Adrenal gland (tissue), 9 donors: ENCODE measurements at regions not wholly inside any gene's neighbourhood (a gene's known extent, or its start where the extent isn't known, plus 50 kb on each side); places are given as distances from the start of the nearest gene placed in this dataset.

Experiments used
- DNase-seq, 7 donors: peaks; one replicate each; pipeline ENCODE4 v3.0.0-alpha.2; 2019 to 2020
- H3K27ac ChIP-seq, 5 donors: fragments of 200-600 bp; sonication (generic) in 4 of 5; 1 replicate in 3 of 5; 2 replicates in 2 of 5; pipeline versions ENCODE4 v1.5.1 to v1.8.0; 2016 to 2020; ENCODE audit warnings: mild to moderate bottlenecking in 1 of 5
- H3K27me3 ChIP-seq: fragments of 200-600 bp; 2 replicates; pipeline ENCODE4 v1.8.0; 2021
- H3K36me3 ChIP-seq, 2 donors: fragments of 200-600 bp; replicated peaks in 1 of 2; 1 replicate in 1 of 2; 2 replicates in 1 of 2; pipeline versions ENCODE4 v1.5.1 to v1.8.0; 2018 to 2022
- H3K4me1 ChIP-seq, 2 donors: fragments of 200-600 bp; replicated peaks in 1 of 2; 1 replicate in 1 of 2; 2 replicates in 1 of 2; pipeline versions ENCODE4 v1.5.1 to v1.8.0; 2018 to 2021
- H3K4me3 ChIP-seq, 4 donors: fragments of 200-600 bp; sonication (generic) in 3 of 4; one replicate each; pipeline ENCODE4 v1.5.1; 2016 to 2018
- H3K9me3 ChIP-seq, 3 donors: fragments of 200-600 bp; sonication (generic) in 1 of 3; replicated peaks in 1 of 3; 1 replicate in 2 of 3; 2 replicates in 1 of 3; pipeline versions ENCODE4 v1.5.1 to v1.8.0; 2016 to 2021
- POLR2A ChIP-seq, 2 donors: fragments of 450-650 bp; IDR thresholded peaks; one replicate each; pipeline ENCODE4 v1.6.1; 2017; ENCODE audit warnings: antibody characterized with exemption in 2 of 2, mild to moderate bottlenecking in 2 of 2, moderate library complexity in 1 of 2
- WGBS, 4 donors: extraction: QIAGEN DNeasy Blood & Tissue Kit in 2 of 4; methylation state at CpG; one replicate each; pipeline versions ENCODE4 v1.1.5 to v1.1.7; 2013 to 2017; 5-methylcytosine and 5-hydroxymethylcytosine counted together
- intact Hi-C, 2 donors: fragments of 100-400 bp; cut with DNase I; formaldehyde crosslinking; loops; one replicate each; pipeline versions ENCODE4 v1.14.1 to v1.15.0; 2022 to 2023
- TF ChIP-seq, protein P1 (sequence below), 6 experiments: fragments of 450-650 bp in 4 of 6; fragments of 200-600 bp in 2 of 6; sonication (generic) in 1 of 6; IDR thresholded peaks; 1 replicate in 5 of 6; 2 replicates in 1 of 6; pipeline versions ENCODE4 v1.5.1 to v1.8.0; 2016 to 2021; ENCODE audit warnings: antibody characterized with exemption in 6 of 6, mild to moderate bottlenecking in 2 of 6, moderate library complexity in 1 of 6
- donor health status: healthy with polysubstance abuse.
- donor health status: Bipolar disorder and iron deficiency.
- donor health status: DM: yes; HTN: yes; CAD: no.
- donor health status: DM: no; HTN: no; CAD: no.
- donor health status: DM: no; HTN: no; CAD: no.

DNA sequence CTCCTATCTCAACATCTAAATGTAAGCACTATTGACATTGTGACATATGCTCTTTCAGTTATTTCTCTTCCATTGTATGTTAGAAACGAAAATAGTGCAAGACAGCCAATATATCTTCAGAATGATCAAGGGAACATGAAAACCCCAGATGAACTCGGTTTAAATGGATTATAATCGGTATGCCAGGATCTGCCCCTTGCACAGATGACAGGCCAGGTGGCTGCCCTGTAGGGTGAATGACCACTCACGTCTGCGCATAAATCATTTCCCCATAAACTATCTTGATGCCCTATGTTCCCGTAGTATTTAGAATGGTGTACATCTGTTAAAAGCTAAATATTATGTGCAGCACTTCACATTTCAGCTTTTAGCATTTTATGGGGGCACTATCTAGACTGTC lies 69.7 kb upstream of the RANBP3L start:
- Histone ChIP-seq H3K27me3 (no peaks in the 10 kb centered on the region), H3K4me1 (peaks cover 16 to 33% of the 10 kb centered on the region in 2 donors), H3K4me3 (no peak overlapping the region), H3K36me3 (no peaks in the 10 kb centered on the region), H3K27ac (no peak overlapping the region), H3K9me3 (no peaks in the 10 kb centered on the region)
- no peak for DNase-seq
- no peak for TF ChIP-seq POLR2A (IDR thresholded peaks at IDR 0.05)
- TF ChIP-seq, protein P1, sequence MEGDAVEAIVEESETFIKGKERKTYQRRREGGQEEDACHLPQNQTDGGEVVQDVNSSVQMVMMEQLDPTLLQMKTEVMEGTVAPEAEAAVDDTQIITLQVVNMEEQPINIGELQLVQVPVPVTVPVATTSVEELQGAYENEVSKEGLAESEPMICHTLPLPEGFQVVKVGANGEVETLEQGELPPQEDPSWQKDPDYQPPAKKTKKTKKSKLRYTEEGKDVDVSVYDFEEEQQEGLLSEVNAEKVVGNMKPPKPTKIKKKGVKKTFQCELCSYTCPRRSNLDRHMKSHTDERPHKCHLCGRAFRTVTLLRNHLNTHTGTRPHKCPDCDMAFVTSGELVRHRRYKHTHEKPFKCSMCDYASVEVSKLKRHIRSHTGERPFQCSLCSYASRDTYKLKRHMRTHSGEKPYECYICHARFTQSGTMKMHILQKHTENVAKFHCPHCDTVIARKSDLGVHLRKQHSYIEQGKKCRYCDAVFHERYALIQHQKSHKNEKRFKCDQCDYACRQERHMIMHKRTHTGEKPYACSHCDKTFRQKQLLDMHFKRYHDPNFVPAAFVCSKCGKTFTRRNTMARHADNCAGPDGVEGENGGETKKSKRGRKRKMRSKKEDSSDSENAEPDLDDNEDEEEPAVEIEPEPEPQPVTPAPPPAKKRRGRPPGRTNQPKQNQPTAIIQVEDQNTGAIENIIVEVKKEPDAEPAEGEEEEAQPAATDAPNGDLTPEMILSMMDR (IDR thresholded peaks at IDR 0.05) = no peak
- intact Hi-C loops = no loop called here
- WGBS, 4 donors = 61 to 82% (median 70%) methylated on average over 6 of the region's 6 CpGs

DNA sequence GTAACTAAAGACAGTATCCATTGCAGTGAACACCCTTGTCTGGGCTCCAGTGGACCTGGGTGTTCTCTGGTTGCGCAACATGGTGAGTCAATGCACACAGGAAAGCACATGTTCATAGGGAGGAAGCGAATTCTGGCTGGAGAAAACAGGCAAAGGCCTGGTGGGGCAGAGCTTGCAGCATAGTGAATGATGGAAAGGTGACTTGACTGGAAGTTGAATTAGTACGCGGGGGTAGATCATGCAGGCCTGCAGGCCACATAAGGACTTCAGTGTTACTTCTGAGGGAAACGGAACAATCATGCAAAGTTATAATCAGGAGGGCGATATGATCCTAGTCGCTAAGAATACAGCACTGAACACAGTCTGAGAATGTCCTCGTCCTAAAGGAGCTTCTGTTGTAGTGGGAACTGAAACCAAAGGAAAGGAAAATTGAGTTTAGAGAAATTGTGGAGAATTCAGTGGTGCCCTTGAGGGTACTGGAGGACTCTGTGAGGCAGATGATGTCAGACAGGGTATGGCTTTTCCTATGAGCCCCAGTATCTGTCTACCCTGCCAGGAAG lies 71.9 kb upstream of the RANBP3L start:
- 69 to 84% (median 80%) methylated on average over 8 of the region's 8 CpGs for WGBS, 4 donors

DNA sequence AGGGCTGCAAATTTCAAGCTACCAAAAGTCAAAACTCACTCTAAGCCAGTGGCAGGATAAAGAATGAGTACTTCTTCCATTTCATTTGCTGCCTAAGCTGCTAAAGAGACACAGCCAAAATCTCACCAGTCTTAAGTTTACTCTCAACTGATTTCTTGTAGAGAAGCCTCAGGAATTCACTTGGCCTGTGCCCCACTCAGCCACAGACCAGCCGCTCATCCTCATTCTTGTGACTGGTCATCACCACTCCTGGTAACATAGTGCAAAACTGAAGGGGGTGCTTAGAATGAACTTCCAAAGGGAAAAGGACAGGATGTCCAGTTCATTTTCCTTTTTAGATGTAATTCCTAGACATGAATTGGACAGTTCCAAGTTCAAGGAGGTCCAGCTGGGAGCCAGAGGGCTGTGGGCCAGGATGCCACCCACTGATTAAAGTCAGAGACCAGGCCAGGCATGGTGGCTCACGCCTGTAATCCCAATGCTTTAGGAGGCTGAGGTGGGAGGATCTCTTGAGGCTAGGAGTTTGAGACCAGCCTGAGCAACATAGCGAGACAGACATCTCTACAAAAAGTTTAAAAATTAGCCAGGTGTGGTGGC lies 72.7 kb upstream of the RANBP3L start:
- H3K4me1 ChIP-seq = peaks cover 5 to 14% of the 10 kb centered on the region in 2 donors
- intact Hi-C loops = no loop called here
- WGBS, 4 donors = 78 to 90% (median 86%) methylated on average over 3 of the region's 3 CpGs

More for the DNA sequence above, 71.9 kb upstream of the RANBP3L start:
- intact Hi-C loops = no loop called here
- Histone ChIP-seq H3K27me3 (no peaks in the 10 kb centered on the region), H3K27ac (peak overlapping the region in 2 of 5 donors; percentile 6 to 69), H3K4me3 (no peak overlapping the region), H3K9me3 (no peaks in the 10 kb centered on the region), H3K36me3 (no peaks in the 10 kb centered on the region), H3K4me1 (peaks cover 8 to 18% of the 10 kb centered on the region in 2 donors)
- DNase-seq = peak; percentile 36 to 78 (median 71)
- no peak for TF ChIP-seq POLR2A (IDR thresholded peaks at IDR 0.05)
- TF ChIP-seq, protein P1 (IDR thresholded peaks at IDR 0.05) = no peak

DNA sequence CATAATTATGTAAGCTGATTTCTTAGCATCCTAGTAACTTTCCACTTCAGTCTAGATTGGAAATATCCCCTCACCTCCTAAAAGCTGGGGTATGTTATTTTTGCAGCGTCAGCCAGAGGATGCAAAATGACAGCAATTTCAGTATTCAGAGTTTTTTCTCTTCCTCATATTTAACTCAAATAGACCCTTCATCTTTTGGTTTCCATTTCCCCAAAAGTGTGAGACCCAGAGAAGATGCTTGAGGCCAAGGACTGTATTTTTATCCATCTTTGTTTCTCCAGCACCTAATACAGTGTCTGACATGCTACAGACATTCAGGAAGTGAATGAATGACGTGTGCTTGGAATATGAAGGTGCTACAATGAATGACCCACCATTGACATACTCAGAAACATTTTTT lies 75.5 kb upstream of the RANBP3L start:
- intact Hi-C loops = no loop called here
- Histone ChIP-seq H3K27ac (no peak overlapping the region), H3K36me3 (no peaks in the 10 kb centered on the region), H3K27me3 (no peaks in the 10 kb centered on the region), H3K4me1 (peaks cover 0 to 9% of the 10 kb centered on the region in 2 donors), H3K9me3 (no peaks in the 10 kb centered on the region), H3K4me3 (no peak overlapping the region)
- no peak for DNase-seq
- WGBS, 4 donors = 64 to 82% (median 68%) methylated on average over 2 of the region's 2 CpGs
- TF ChIP-seq POLR2A (IDR thresholded peaks at IDR 0.05) = no peak
- TF ChIP-seq, protein P1 (IDR thresholded peaks at IDR 0.05) = no peak

More for the DNA sequence above, 72.7 kb upstream of the RANBP3L start:
- DNase-seq = no peak
- peak overlapping the region in 2 of 5 donors; percentile 7 to 69 for H3K27ac ChIP-seq
- no peak overlapping the region for H3K4me3 ChIP-seq
- no peaks in the 10 kb centered on the region for H3K36me3 ChIP-seq
- no peaks in the 10 kb centered on the region for H3K27me3 ChIP-seq
- TF ChIP-seq POLR2A (IDR thresholded peaks at IDR 0.05) = no peak
- H3K9me3 ChIP-seq = no peaks in the 10 kb centered on the region

DNA sequence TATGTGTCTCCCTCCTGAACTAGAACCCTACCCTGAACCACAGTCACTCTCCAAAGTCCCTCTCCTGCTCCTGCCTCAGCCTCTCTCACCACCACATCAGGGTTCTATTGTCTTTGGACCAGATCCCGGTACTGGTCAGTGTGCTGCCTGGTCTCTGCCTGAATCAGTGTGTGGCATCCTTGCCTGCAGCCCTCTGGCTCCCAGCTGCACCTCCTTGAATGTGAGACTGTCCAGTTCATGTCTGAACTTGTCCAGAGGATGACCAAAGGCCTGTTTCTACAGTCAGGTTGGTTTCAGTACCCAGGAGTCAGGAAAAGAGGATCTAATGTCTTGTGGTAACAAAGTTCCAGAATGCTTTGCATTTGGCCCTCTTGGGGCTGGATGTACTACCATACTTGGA lies 76.8 kb upstream of the RANBP3L start:
- Histone ChIP-seq H3K4me1 (peaks cover 0 to 4% of the 10 kb centered on the region in 2 donors), H3K4me3 (no peak overlapping the region), H3K27me3 (no peaks in the 10 kb centered on the region), H3K27ac (no peak overlapping the region), H3K36me3 (no peaks in the 10 kb centered on the region), H3K9me3 (no peaks in the 10 kb centered on the region)
- DNase-seq = no peak
- TF ChIP-seq, protein P1 (IDR thresholded peaks at IDR 0.05) = no peak
- TF ChIP-seq POLR2A (IDR thresholded peaks at IDR 0.05) = no peak
- intact Hi-C loops = no loop called here
- 93 to 100% (median 97%) methylated on average over 1 of the region's 1 CpG for WGBS, 4 donors
